SK-N-SH treated with all-trans-retinoic acid at 6 μM for 48 hours (cell line): ENCODE measurements at regions not wholly inside any gene's neighbourhood (a gene's known extent, or its start where the extent isn't known, plus 50 kb on each side); places are given as distances from the start of the nearest gene placed in this dataset.

Source experiments
- BACH2 ChIP-seq: fragments of 250-450 bp; sonication (Bioruptor Pico); IDR thresholded peaks from 2 replicates; pipeline ENCODE4 v1.9.0; 2021; ENCODE audit warnings: mild to moderate bottlenecking, borderline replicate concordance
- CREB5 ChIP-seq: fragments of 250-450 bp; sonication (Bioruptor Pico); IDR thresholded peaks from 2 replicates; pipeline ENCODE4 v1.5.1; 2020; ENCODE audit warnings: low read depth, mild to moderate bottlenecking, moderate library complexity
- ISL1 ChIP-seq: fragments of 250-450 bp; sonication (Bioruptor Pico); IDR thresholded peaks from 2 replicates; pipeline ENCODE4 v2.1.2; 2022; ENCODE audit warnings: mild to moderate bottlenecking, moderate library complexity
- PATZ1 ChIP-seq: fragments of 250-450 bp; sonication (Bioruptor Pico); IDR thresholded peaks from 2 replicates; pipeline ENCODE4 v1.8.0; 2020; ENCODE audit warnings: mild to moderate bottlenecking, moderate library complexity, borderline replicate concordance
- PPARA ChIP-seq: fragments of 250-450 bp; sonication (Bioruptor Pico); IDR thresholded peaks from 2 replicates; pipeline ENCODE4 v1.5.0; 2020; ENCODE audit warnings: mild to moderate bottlenecking, borderline replicate concordance
- SNAI2 ChIP-seq: fragments of 250-450 bp; sonication (Bioruptor Pico); IDR thresholded peaks from 2 replicates; pipeline ENCODE4 v1.5.0; 2020; ENCODE audit warnings: mild to moderate bottlenecking, moderate library complexity
- ZNF8 ChIP-seq: fragments of 450-650 bp; formaldehyde crosslinking; IDR thresholded peaks from 2 replicates; pipeline ENCODE4 v1.5.0; 2020; ENCODE audit warnings: mild to moderate bottlenecking, moderate library complexity

- TF ChIP-seq PPARA (CRISPR knock-in tag), result no peak
- TF ChIP-seq PATZ1, result no peak
- TF ChIP-seq SNAI2 (CRISPR knock-in tag), result no peak
- no peak for TF ChIP-seq ISL1 (CRISPR knock-in tag)
- no peak for TF ChIP-seq ZNF8
- TF ChIP-seq BACH2 (CRISPR knock-in tag), result no peak
- TF ChIP-seq CREB5, result no peak
Observed at GRCh38 chrX:21193196-21193595, 181.0 kb upstream of the CNKSR2 start.
